ENCODE measurements at regions not wholly inside any gene's neighbourhood (a gene's known extent, or its start where the extent isn't known, plus 50 kb on each side); places are given as distances from the start of the nearest gene placed in this dataset.

- Histone ChIP-seq H3K27ac (ENCODE audit: extremely low read length, insufficient read depth, low read length) (no peak overlapping the region), H3K27me3 (ENCODE audit: control insufficient read depth in 1 of 2, insufficient read depth in 2 of 2, low read length in 2 of 2) (no peaks in the 10 kb centered on the region), H3K4me1 (ENCODE audit: insufficient read depth, low read length) (no peaks in the 10 kb centered on the region), H3K9me3 (ENCODE audit: low read length) (no peaks in the 10 kb centered on the region), H3K4me2 (ENCODE audit: low read depth, low read length) (no peak overlapping the region), H3K36me3 (replicated peaks in 1 of 2; ENCODE audit: control insufficient read depth in 1 of 2, insufficient read depth in 2 of 2, low read length in 2 of 2) (no peaks in the 10 kb centered on the region), H3K79me2 (ENCODE audit: insufficient read depth, low read length) (no peaks in the 10 kb centered on the region), H4K20me1 (ENCODE audit: insufficient read depth, low read length) (no peaks in the 10 kb centered on the region), H3K4me3 (replicated peaks in 1 of 3; ENCODE audit: insufficient read depth in 1 of 3, low read depth in 2 of 3, low read length in 3 of 3) (no peak overlapping the region), H3K9ac (ENCODE audit: insufficient read depth, low read depth, low read length) (no peak overlapping the region), H2AFZ (ENCODE audit: low read length) (no peak overlapping the region)
- in situ Hi-C loops (cut with HindIII; ENCODE audit: extremely low pct_ligation_motif_present, low pct_unique_long_range_greater_than_20kb) (no loop called here), intact Hi-C loops (cut with micrococcal nuclease; ENCODE audit: unreplicated experiment) (no loop called here)
- ChIA-PET CTCF (ENCODE audit: low intra/inter-chr PET ratio, low total read pairs) (no interaction called here), POLR2A (no interaction called here)
- DNase-seq (ENCODE audit: low spot score) (no peak), FAIRE-seq (no peak), ATAC-seq (no peak)
- WGBS (ENCODE audit: low lambda C conversion rate), result 13% methylated on average over 3 of the region's 3 CpGs
- no peak for TF ChIP-seq ZNF710 (CRISPR knock-in tag; IDR thresholded peaks at IDR 0.05; ENCODE audit: borderline replicate concordance)
- peak; percentile 53; the same call in 1 of the 2 replicates for TF ChIP-seq USF2 (IDR thresholded peaks at IDR 0.05; ENCODE audit: low read depth, low read length)
- TF ChIP-seq USF2 (CRISPR knock-in tag; IDR thresholded peaks at IDR 0.05; ENCODE audit: borderline replicate concordance), result no peak
- peak; percentile 49; the same call in 1 of the 2 replicates for TF ChIP-seq RAD51 (IDR thresholded peaks at IDR 0.05; ENCODE audit: borderline replicate concordance)
- TF ChIP-seq ZNF441 (CRISPR knock-in tag; IDR thresholded peaks at IDR 0.05; ENCODE audit: borderline replicate concordance), result no peak
- no peak for TF ChIP-seq ISL2 (CRISPR knock-in tag; IDR thresholded peaks at IDR 0.05)
- no peak for TF ChIP-seq ZNF749 (CRISPR knock-in tag; IDR thresholded peaks at IDR 0.05; ENCODE audit: borderline replicate concordance)
- no peak for TF ChIP-seq ASH2L (IDR thresholded peaks at IDR 0.05; ENCODE audit: insufficient read length, low read depth, low read length)
- TF ChIP-seq ZGPAT (CRISPR knock-in tag; IDR thresholded peaks at IDR 0.05), result no peak
- peak; percentile 61 for TF ChIP-seq NFYC (CRISPR knock-in tag; IDR thresholded peaks at IDR 0.05)
- TF ChIP-seq KLF16 (CRISPR knock-in tag; IDR thresholded peaks at IDR 0.05), result no peak
- peak; percentile 74 for TF ChIP-seq NFYB (CRISPR knock-in tag; IDR thresholded peaks at IDR 0.05)
- no peak for TF ChIP-seq ATF3 (CRISPR knock-in tag; IDR thresholded peaks at IDR 0.05)
- no TSS peak for BruUV-seq (replicated peaks)
Observed at GRCh38 chr19:13644645-13645044, 119.7 kb upstream of the MRI1 start.

Measured in HepG2 (cell line).